AG04449 (cell line): ENCODE measurements at regions not wholly inside any gene's neighbourhood (a gene's known extent, or its start where the extent isn't known, plus 50 kb on each side); places are given as distances from the start of the nearest gene placed in this dataset.
A peak's percentile ranks its signal among the peaks of the same experiment; 100 is the strongest.

ENCODE experiments used
- CTCF ChIA-PET: fragments of 350-600 bp; formaldehyde crosslinking; extraction: SDS; loops from one replicate; lab custom pipeline; 2021; ENCODE audit warnings: antibody characterized with exemption; lab: Yijun Ruan, JAX
- POLR2A ChIA-PET: fragments of 400-600, 350-600 bp; formaldehyde crosslinking; extraction: SDS; loops from one replicate; lab custom pipeline; 2020; ENCODE audit warnings: antibody characterized with exemption, inconsistent platforms; lab: Yijun Ruan, JAX
- DNase-seq: peaks from one replicate; pipeline ENCODE4 v3.0.0-alpha.2; 2010; ENCODE audit warnings: low read depth, low spot score
- H3K4me3 ChIP-seq: 2 replicates; pipeline ENCODE4 v1.5.1; 2011; ENCODE audit warnings: low read depth, mild to moderate bottlenecking, control low read depth, low read length
- CTCF ChIP-seq: IDR thresholded peaks from one replicate; pipeline ENCODE4 v1.5.1; 2011; ENCODE audit warnings: mild to moderate bottlenecking, moderate library complexity, low read length, control low read depth, inconsistent platforms; ENCODE audit not compliant: insufficient read depth; ENCODE audit errors: missing control alignments

GRCh38 chr5:136482206-136482605 is 116.9 kb upstream of the TRPC7 start:
- DNase-seq: no peak
- ChIA-PET CTCF (no interaction called here), POLR2A (no interaction called here)
- TF ChIP-seq CTCF: no peak
- no peak overlapping the region for H3K4me3 ChIP-seq

GRCh38 chr5:136474466-136474865 is 109.1 kb upstream of the TRPC7 start:
- H3K4me3 ChIP-seq: no peak overlapping the region
- no peak for TF ChIP-seq CTCF
- CTCF ChIA-PET: no interaction called here
- DNase-seq: no peak
- POLR2A ChIA-PET: no interaction called here

GRCh38 chr5:136467632-136468031 is 102.3 kb upstream of the TRPC7 start:
- TF ChIP-seq CTCF: no peak
- H3K4me3 ChIP-seq: no peak overlapping the region
- CTCF ChIA-PET: no interaction called here
- no peak for DNase-seq
- POLR2A ChIA-PET: no interaction called here

GRCh38 chr5:136466041-136466415 is 100.7 kb upstream of the TRPC7 start:
- DNase-seq: no peak
- H3K4me3 ChIP-seq: peak overlapping the region; percentile 47
- no peak for TF ChIP-seq CTCF
- POLR2A ChIA-PET: no interaction called here
- CTCF ChIA-PET: interaction anchor here (1.1 kb wide), 1 partner anchor 305 kb away, joined by 3 read pairs; no protein-coding TSS in a partner anchor

- no peak overlapping the region for H3K4me3 ChIP-seq
- no peak for TF ChIP-seq CTCF
- no peak for DNase-seq
- CTCF ChIA-PET: interaction anchor here (0.8 kb wide), 1 partner anchor 11 kb away, joined by 3 read pairs; no protein-coding TSS in a partner anchor
- POLR2A ChIA-PET: no interaction called here
Measured at GRCh38 chr5:136458481-136458880, 93.1 kb upstream of the TRPC7 start.

- POLR2A ChIA-PET: no interaction called here
- DNase-seq: no peak
- H3K4me3 ChIP-seq: no peak overlapping the region
- TF ChIP-seq CTCF: no peak
- CTCF ChIA-PET: no interaction called here
Measured at GRCh38 chr5:136457390-136458013, 92.2 kb upstream of the TRPC7 start.
